Globus pallidus (tissue), 1 donor: ENCODE measurements at regions not wholly inside any gene's neighbourhood (a gene's known extent, or its start where the extent isn't known, plus 50 kb on each side); places are given as distances from the start of the nearest gene placed in this dataset.
"Not testable (repeated sequence)": the region's sequence is repeated elsewhere in the genome, so short reads cannot be mapped to it uniquely, and the experiment has no call there.

Source experiments
- DNase-seq: peaks from one replicate; pipeline ENCODE4 v3.0.0-alpha.2; 2015; ENCODE audit warnings: low spot score

DNA sequence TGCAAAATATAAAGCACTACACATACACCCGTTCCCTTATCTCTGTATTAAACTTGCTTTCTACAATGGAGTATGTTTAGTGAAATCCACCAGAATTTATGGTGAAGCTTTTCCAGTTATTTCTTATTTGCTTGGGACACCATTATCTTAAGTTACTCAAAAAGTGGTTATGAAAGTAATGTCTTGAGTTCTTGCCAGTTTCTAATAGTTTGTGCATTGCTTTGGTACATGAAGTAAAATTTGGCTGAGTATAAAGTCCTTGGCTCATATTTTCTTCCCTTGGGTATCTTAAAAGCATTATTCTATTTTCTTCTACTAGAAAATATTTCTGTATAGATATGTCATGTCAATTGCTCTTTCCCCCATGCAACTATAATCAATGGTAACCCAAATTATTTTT is 85.2 kb downstream of the POLR1F start:
- no peak for DNase-seq

GRCh38 chr7:19621740-19622139 is 87.1 kb downstream of the POLR1F start:
- no peak for DNase-seq

GRCh38 chr7:19620470-19620869 is 88.4 kb downstream of the POLR1F start:
- DNase-seq: no peak

GRCh38 chr7:19619122-19619521 is 89.7 kb downstream of the POLR1F start:
- no peak for DNase-seq

DNA sequence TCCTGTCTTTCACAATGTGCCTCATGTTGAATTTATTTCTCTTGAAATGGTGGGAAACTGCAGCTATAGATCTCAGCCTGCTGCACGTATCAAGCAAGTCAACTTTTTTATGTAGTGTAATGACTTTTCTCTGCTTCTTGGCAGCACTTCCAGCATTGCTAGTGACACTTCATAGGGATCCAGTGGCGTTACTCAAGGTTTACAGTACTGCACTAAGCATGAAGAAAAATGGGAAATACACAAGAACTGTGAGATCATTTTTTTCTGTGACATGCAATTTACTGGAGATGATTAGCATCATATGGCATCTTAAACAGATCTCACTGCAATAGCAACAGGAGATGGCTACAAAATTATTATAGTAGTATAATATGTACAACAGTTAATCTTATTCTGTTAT is 90.9 kb downstream of the POLR1F start:
- no peak for DNase-seq

DNA sequence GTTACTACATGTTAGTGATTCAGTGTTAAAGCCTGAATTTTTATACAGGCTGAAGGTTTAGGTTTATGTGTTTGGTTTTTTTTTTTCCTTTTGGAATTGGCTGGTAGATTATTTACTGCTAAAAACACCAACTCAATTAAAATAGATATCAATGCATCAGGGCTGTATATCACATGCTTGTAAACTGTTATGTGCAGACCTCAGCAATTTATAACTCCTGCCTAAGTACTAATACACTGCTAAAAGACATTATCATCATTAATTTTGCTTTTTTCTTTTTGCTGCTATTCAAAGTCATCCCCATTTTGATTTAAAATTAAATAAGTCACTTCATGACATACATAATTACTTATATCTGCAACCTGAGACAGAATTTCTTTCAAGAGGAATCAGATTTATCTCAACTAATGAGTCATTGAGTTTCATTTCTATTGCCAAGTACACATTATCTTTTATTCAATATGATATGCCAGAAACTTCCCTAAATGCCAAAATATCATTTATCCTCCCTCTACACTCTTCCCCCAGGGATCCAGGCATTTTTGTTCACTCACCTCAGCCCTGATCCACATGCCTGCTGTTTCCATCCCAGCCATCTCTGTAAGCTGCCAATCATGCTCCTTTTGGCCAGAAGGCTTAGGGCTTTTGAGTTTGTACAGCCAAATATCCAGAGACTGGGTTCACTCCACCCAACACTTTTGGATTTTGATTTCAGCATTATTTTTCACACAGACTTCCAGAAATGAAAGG is 98.5 kb downstream of the POLR1F start:
- DNase-seq: no peak

- DNase-seq: no peak
Observed at GRCh38 chr7:19589446-19589845, 119.4 kb downstream of the POLR1F start.

DNA sequence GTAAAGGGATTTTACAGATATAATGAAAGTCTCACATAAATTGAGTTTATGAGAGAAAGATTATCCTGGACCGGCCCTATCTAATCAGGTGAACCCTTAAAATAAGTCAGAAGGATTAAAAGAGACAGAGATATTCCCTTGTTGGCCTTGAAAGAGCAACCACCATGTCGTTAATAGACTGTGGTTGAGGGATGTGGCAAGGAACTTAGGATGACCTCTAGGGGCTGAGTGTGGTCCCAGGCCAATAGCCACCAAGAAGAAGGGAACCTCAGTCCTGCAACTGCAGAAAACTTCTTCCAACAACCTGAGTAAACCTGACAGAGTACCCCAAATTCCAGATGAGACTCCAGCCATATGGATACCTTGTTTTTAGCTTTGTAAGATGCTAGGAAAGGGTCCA is 121.5 kb downstream of the POLR1F start:
- DNase-seq: no peak

- DNase-seq: no peak
Observed at GRCh38 chr7:19585761-19586160, 123.1 kb downstream of the POLR1F start.

DNA sequence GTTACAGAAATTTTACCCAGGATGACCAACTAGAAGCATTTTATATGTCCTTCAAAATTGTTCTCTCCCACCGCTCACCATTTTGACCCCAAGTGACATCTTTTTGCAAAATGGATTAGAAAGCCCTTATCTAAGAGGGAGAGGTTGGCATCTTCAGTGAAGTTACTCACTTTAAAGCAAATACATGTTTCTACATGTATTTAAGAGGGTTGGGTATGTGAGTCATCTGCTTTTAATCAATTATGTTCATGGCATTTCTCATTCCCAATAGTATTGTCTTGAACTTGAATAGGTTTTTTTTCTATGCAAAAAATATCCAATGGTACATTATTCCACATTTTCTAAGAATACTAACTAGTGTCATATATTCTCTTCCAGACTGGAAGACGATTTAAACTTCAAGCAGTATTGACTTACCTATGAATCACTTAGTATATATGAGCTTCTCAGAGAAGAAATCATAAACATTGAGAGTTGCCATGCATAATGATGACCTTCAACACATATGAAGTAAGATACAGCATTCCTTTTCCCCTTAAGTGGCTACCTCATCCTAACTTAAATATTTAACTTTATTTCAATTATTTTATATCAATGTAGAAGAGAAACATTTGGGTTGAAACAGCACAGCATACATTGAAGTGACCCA is 132.8 kb downstream of the POLR1F start:
- DNase-seq: no peak

DNA sequence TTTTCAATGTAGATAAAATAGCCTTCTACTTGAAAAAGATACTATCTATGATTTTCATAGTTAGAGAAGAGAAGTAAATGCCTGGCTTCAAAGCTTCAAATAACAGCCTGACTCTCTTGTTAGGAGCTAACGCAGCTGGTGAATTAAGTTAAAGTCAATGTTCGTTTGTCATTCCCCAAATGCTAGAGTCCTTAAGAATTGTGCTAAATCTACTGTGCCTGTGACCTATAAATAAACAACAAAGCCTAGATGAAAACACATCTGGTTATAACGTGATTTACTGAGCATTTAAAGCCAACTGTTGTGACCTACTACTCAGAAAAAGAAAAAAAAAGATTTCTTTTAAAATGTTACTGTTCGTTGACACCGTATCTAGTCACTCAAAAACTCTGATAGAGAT is 134.7 kb downstream of the POLR1F start:
- DNase-seq: no peak

DNA sequence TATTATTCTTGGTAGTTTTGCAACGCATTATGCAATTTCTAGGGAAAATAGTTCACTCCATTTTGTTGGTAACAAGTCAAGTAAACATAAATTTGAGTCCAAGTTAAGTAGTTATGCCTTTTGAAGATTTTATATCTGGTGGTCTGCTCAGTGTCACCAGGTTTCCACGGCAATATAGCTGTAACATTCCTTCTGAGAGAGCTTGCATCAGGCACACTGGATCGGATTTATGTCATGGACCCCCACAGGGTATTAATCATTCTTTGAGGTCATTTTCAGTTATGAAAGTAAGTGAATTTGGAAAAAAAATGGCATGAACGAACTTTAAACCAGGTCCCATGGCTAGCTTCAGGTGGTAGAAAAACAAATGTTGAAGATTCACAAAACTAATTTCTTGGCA is 136.3 kb downstream of the POLR1F start:
- DNase-seq: no peak

GRCh38 chr7:19567011-19567410 is 141.8 kb downstream of the POLR1F start:
- no peak for DNase-seq

GRCh38 chr7:19565602-19566001 is 143.2 kb downstream of the POLR1F start:
- DNase-seq: no peak

DNA sequence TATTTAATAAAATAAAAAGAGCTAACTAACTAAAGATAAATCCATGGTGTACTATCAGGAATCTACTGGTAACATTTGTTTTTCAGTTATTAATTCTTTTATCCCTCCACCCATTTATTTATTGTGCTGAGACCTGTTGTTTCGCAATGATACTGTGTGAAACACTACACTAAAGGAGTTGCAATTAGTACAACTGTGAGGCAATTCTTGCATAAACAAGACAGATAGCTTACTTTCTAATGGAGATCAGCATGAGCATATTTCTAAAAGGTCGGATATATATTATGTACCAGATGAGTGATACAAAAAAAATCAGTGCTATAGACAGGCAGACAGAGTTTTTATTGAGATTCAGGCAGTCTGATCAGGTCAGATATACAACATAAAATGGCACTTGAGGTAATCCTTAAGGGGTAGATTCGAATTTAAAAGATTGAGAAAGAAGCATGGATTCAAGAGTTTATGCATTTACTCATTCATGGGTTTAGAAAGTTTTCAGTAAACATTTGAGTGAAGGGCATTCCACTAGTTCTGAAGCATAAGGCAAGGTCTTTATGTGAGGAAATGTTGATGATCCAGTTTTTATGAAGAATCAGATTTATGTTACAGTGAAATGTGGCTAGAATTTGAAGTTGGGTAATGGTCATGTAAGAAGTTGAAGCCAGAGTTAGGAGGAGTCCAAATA is 147.6 kb downstream of the POLR1F start:
- DNase-seq: no peak

GRCh38 chr7:19560111-19560883 is 148.5 kb downstream of the POLR1F start:
- DNase-seq: no peak

GRCh38 chr7:19558527-19558926 is 150.3 kb downstream of the POLR1F start:
- no peak for DNase-seq

GRCh38 chr7:19557726-19558465 is 150.9 kb downstream of the POLR1F start:
- no peak for DNase-seq

GRCh38 chr7:19554581-19554980 is 154.3 kb downstream of the POLR1F start:
- DNase-seq: no peak

- no peak for DNase-seq
Observed at GRCh38 chr7:19552576-19552975, 156.3 kb downstream of the POLR1F start.

GRCh38 chr7:19549246-19549645 is 159.6 kb downstream of the POLR1F start:
- DNase-seq: not testable (repeated sequence)

- peak; percentile 25 for DNase-seq
Observed at GRCh38 chr7:19537942-19538401, 170.9 kb downstream of the POLR1F start.
